Transverse colon (tissue), 3 donors: ENCODE measurements at regions not wholly inside any gene's neighbourhood (a gene's known extent, or its start where the extent isn't known, plus 50 kb on each side); places are given as distances from the start of the nearest gene placed in this dataset.

ENCODE experiments used
- POLR2A ChIP-seq: fragments of 450-650 bp; IDR thresholded peaks from one replicate; pipeline ENCODE4 v1.6.1; 2016; ENCODE audit warnings: antibody characterized with exemption, mild to moderate bottlenecking, moderate library complexity
- TF ChIP-seq, protein P1 (sequence below), 5 experiments: fragments of 200-600 bp in 3 of 5; fragments of 450-650 bp in 2 of 5; sonication (generic) in 3 of 5; IDR thresholded peaks; 1 replicate in 2 of 5; 2 replicates in 3 of 5; pipeline ENCODE4 v1.5.1; 2016 to 2017; ENCODE audit warnings: antibody characterized with exemption in 5 of 5, inconsistent platforms in 3 of 5, mild to moderate bottlenecking in 2 of 5, moderate library complexity in 1 of 5

- TF ChIP-seq, protein P1, sequence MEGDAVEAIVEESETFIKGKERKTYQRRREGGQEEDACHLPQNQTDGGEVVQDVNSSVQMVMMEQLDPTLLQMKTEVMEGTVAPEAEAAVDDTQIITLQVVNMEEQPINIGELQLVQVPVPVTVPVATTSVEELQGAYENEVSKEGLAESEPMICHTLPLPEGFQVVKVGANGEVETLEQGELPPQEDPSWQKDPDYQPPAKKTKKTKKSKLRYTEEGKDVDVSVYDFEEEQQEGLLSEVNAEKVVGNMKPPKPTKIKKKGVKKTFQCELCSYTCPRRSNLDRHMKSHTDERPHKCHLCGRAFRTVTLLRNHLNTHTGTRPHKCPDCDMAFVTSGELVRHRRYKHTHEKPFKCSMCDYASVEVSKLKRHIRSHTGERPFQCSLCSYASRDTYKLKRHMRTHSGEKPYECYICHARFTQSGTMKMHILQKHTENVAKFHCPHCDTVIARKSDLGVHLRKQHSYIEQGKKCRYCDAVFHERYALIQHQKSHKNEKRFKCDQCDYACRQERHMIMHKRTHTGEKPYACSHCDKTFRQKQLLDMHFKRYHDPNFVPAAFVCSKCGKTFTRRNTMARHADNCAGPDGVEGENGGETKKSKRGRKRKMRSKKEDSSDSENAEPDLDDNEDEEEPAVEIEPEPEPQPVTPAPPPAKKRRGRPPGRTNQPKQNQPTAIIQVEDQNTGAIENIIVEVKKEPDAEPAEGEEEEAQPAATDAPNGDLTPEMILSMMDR (IDR thresholded peaks at IDR 0.05): no peak
- TF ChIP-seq POLR2A: no peak
These were observed 1526.9 kb downstream of the EFNB2 start for GRCh38 chr13:105008604-105009003.
